KMS-11 (cell line): ENCODE measurements at regions not wholly inside any gene's neighbourhood (a gene's known extent, or its start where the extent isn't known, plus 50 kb on each side); places are given as distances from the start of the nearest gene placed in this dataset.

Experiments used
- H2AFZ ChIP-seq: fragments of 200-600 bp; sonication (generic); 2 replicates; pipeline ENCODE4 v1.6.1; 2016; ENCODE audit warnings: antibody characterized with exemption, mixed run types, low read depth
- H3K27ac ChIP-seq: fragments of 200-600 bp; sonication (generic); 2 replicates; pipeline ENCODE4 v1.6.1; 2016; ENCODE audit warnings: mild to moderate bottlenecking, mixed run types
- H3K27me3 ChIP-seq: fragments of 200-600 bp; sonication (generic); 2 replicates; pipeline ENCODE4 v1.6.1; 2017; ENCODE audit warnings: mild to moderate bottlenecking, low read depth, mixed run types, moderate library complexity; ENCODE audit not compliant: insufficient read depth
- H3K36me3 ChIP-seq: fragments of 200-600 bp; sonication (generic); 2 replicates; pipeline ENCODE4 v1.6.1; 2017; ENCODE audit warnings: mild to moderate bottlenecking, mixed run types; ENCODE audit not compliant: insufficient read depth
- H3K4me1 ChIP-seq: fragments of 200-600 bp; sonication (generic); 2 replicates; pipeline ENCODE4 v1.6.1; 2016; ENCODE audit warnings: mild to moderate bottlenecking, low read depth, mixed run types; ENCODE audit not compliant: poor library complexity, severe bottlenecking
- H3K4me2 ChIP-seq: fragments of 200-600 bp; sonication (generic); 2 replicates; pipeline ENCODE4 v1.7.0; 2016; ENCODE audit warnings: mild to moderate bottlenecking, mixed run types
- H3K4me3 ChIP-seq: fragments of 200-600 bp; sonication (generic); IDR thresholded peaks from 2 replicates; pipeline ENCODE4 v1.6.1; 2017; ENCODE audit warnings: low read depth, low read length, mixed read lengths; ENCODE audit not compliant: insufficient read depth
- H3K79me2 ChIP-seq: fragments of 200-600 bp; sonication (generic); 2 replicates; pipeline ENCODE4 v1.6.1; 2016; ENCODE audit warnings: low read depth, mixed run types; ENCODE audit not compliant: insufficient read depth
- H3K9ac ChIP-seq: fragments of 200-600 bp; sonication (generic); 2 replicates; pipeline ENCODE4 v1.6.1; 2016; ENCODE audit warnings: mild to moderate bottlenecking, mixed run types
- H4K20me1 ChIP-seq: fragments of 200-600 bp; sonication (generic); 2 replicates; pipeline ENCODE4 v1.6.1; 2016; ENCODE audit warnings: mild to moderate bottlenecking, mixed run types; ENCODE audit not compliant: insufficient read depth
- CTCF ChIP-seq: fragments of 200-600 bp; sonication (generic); conservative IDR thresholded peaks from 2 replicates; pipeline ENCODE4 v1.6.1; 2017; ENCODE audit warnings: low read depth, mild to moderate bottlenecking, antibody characterized with exemption, low read length, moderate library complexity, mixed read lengths

DNA sequence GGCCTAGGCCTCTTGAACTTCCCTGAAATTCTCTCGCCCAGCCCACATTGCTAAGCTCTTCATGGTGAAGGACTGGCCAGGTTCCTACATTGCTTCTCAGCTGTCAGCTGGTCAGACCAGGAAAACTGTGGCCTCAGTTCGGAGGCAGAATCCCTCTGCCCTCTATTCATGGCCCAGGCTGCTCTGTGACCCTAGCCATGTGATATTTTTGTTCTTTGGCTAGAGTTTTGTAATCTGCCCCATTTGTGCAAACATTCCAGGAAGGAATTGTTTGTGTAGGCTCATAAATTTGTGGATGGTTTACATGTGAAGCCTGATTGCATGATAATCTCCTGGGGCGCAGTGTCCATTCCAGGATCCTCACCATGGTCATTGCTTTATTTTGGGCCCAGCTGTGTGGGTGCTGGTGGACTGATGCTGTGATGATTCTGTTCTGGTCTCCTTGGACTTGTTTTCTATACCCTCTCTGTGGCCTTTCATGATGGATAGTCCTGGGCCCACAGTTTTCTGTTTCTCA, 149.1 kb upstream of the E2F8 start:
- peaks cover 20% of the 10 kb centered on the region for H3K4me1 ChIP-seq
- TF ChIP-seq CTCF: no peak
- H3K4me3 ChIP-seq: no peak overlapping the region
- H3K36me3 ChIP-seq: no peaks in the 10 kb centered on the region
- no peaks in the 10 kb centered on the region for H4K20me1 ChIP-seq
- no peak overlapping the region for H3K9ac ChIP-seq
- H3K4me2 ChIP-seq: no peak overlapping the region
- H3K27ac ChIP-seq: no peak overlapping the region
- no peaks in the 10 kb centered on the region for H3K79me2 ChIP-seq
- H3K27me3 ChIP-seq: no peaks in the 10 kb centered on the region
- no peak overlapping the region for H2AFZ ChIP-seq

- no peaks in the 10 kb centered on the region for H3K79me2 ChIP-seq
- no peaks in the 10 kb centered on the region for H3K27me3 ChIP-seq
- no peak overlapping the region for H3K4me3 ChIP-seq
- H3K27ac ChIP-seq: no peak overlapping the region
- peaks cover 5% of the 10 kb centered on the region for H3K4me1 ChIP-seq
- H4K20me1 ChIP-seq: no peaks in the 10 kb centered on the region
- no peak overlapping the region for H3K4me2 ChIP-seq
- H2AFZ ChIP-seq: no peak overlapping the region
- no peak for TF ChIP-seq CTCF
- H3K9ac ChIP-seq: no peak overlapping the region
- no peaks in the 10 kb centered on the region for H3K36me3 ChIP-seq
These were observed 141.4 kb upstream of the E2F8 start for GRCh38 chr11:19382131-19382611.

GRCh38 chr11:19380375-19380774, 139.6 kb upstream of the E2F8 start:
- no peak overlapping the region for H2AFZ ChIP-seq
- H3K27ac ChIP-seq: no peak overlapping the region
- H3K79me2 ChIP-seq: no peaks in the 10 kb centered on the region; the same call in 1 of the 2 replicates

GRCh38 chr11:19379465-19379864, 138.7 kb upstream of the E2F8 start:
- H3K4me2 ChIP-seq: no peak overlapping the region
- no peak overlapping the region for H3K9ac ChIP-seq
- H3K4me1 ChIP-seq: peaks cover 15% of the 10 kb centered on the region
- no peak for TF ChIP-seq CTCF
- H4K20me1 ChIP-seq: no peaks in the 10 kb centered on the region
- H3K36me3 ChIP-seq: no peaks in the 10 kb centered on the region
- H3K79me2 ChIP-seq: no peaks in the 10 kb centered on the region; the same call in 1 of the 2 replicates
- no peak overlapping the region for H2AFZ ChIP-seq
- no peak overlapping the region for H3K27ac ChIP-seq
- H3K27me3 ChIP-seq: no peaks in the 10 kb centered on the region
- H3K4me3 ChIP-seq: no peak overlapping the region

More at GRCh38 chr11:19380375-19380774, 139.6 kb upstream of the E2F8 start:
- Histone ChIP-seq H4K20me1 (no peaks in the 10 kb centered on the region), H3K27me3 (no peaks in the 10 kb centered on the region), H3K4me2 (no peak overlapping the region), H3K36me3 (no peaks in the 10 kb centered on the region), H3K4me1 (peaks cover 11% of the 10 kb centered on the region), H3K9ac (no peak overlapping the region), H3K4me3 (no peak overlapping the region)
- no peak for TF ChIP-seq CTCF
